Ovary (tissue), 7 donors: ENCODE measurements at regions not wholly inside any gene's neighbourhood (a gene's known extent, or its start where the extent isn't known, plus 50 kb on each side); places are given as distances from the start of the nearest gene placed in this dataset.
"Not testable (repeated sequence)": the region's sequence is repeated elsewhere in the genome, so short reads cannot be mapped to it uniquely, and the experiment has no call there.

Source experiments
- DNase-seq, 5 donors: peaks; one replicate each; pipeline ENCODE4 v3.0.0-alpha.2; 2019 to 2020
- H3K27ac ChIP-seq, 2 donors: fragments of 200-600 bp; one replicate each; pipeline versions ENCODE4 v1.5.1 to v1.8.0; 2019 to 2022
- H3K27me3 ChIP-seq: fragments of 200-600 bp; one replicate; pipeline ENCODE4 v1.8.0; 2022
- H3K36me3 ChIP-seq: fragments of 200-600 bp; sonication (generic); one replicate; pipeline ENCODE4 v1.5.1; 2019
- H3K4me1 ChIP-seq: one replicate; pipeline ENCODE4 v1.8.1; 2013; ENCODE audit warnings: mild to moderate bottlenecking, moderate library complexity; ENCODE audit not compliant: insufficient read depth
- H3K4me3 ChIP-seq: fragments of 200-600 bp; sonication (generic); one replicate; pipeline ENCODE4 v1.5.1; 2017
- H3K9me3 ChIP-seq, 2 donors: fragments of 200-600 bp in 1 of 2; sonication (generic) in 1 of 2; one replicate each; pipeline versions ENCODE4 v1.5.1 to v1.8.1; 2013 to 2019; ENCODE audit warnings: mild to moderate bottlenecking in 1 of 2, moderate library complexity in 1 of 2
- CTCF ChIP-seq, 3 donors: fragments of 450-650 bp in 2 of 3; fragments of 200-600 bp in 1 of 3; IDR thresholded peaks; one replicate each; pipeline versions ENCODE4 v1.5.1 to v1.8.0; 2016 to 2022; ENCODE audit warnings: antibody characterized with exemption in 3 of 3, mild to moderate bottlenecking in 1 of 3
- EP300 ChIP-seq: sonication (generic); formaldehyde crosslinking; IDR thresholded peaks from one replicate; pipeline ENCODE4 v1.6.1; 2017; ENCODE audit warnings: antibody characterized with exemption
- POLR2A ChIP-seq: fragments of 450-650 bp; IDR thresholded peaks from one replicate; pipeline ENCODE4 v1.6.1; 2017; ENCODE audit warnings: antibody characterized with exemption, mild to moderate bottlenecking, moderate library complexity
- WGBS, 3 donors: extraction: QIAGEN DNeasy Blood & Tissue Kit in 1 of 3; methylation state at CpG; one replicate each; pipeline versions ENCODE4 v1.1.5 to v1.1.7; 2013 to 2017; 5-methylcytosine and 5-hydroxymethylcytosine counted together
- intact Hi-C, 4 donors: fragments of 100-400 bp; cut with DNase I; formaldehyde crosslinking; loops; one replicate each; pipeline versions ENCODE4 v1.11.0 to v1.15.1; 2022 to 2023
- donor health status: DM: no; HTN: no; CAD: no; lungs with moderate emphysema.
- donor health status: DM: no; HTN: no; CAD: no.
- donor health status: Bipolar disorder and iron deficiency.
- donor health status: DM: no; HTN: no; CAD: no.
- donor health status: DM: yes; HTN: yes; CAD: no.

GRCh38 chr12:74259199-74259598 lies 278.4 kb upstream of the ATXN7L3B start:
- Histone ChIP-seq H3K36me3 (no peaks in the 10 kb centered on the region), H3K9me3 (no peaks in the 10 kb centered on the region), H3K27ac (no peak overlapping the region), H3K27me3 (no peaks in the 10 kb centered on the region), H3K4me1 (no peaks in the 10 kb centered on the region), H3K4me3 (no peak overlapping the region)
- TF ChIP-seq CTCF (IDR thresholded peaks at IDR 0.05) (no peak), POLR2A (no peak), EP300 (no peak)
- WGBS, 3 donors: 16 to 50% (median 35%) methylated on average over 1 of the region's 1 CpG
- no peak for DNase-seq
- intact Hi-C loops: no loop called here

GRCh38 chr12:74264692-74265091 lies 272.9 kb upstream of the ATXN7L3B start:
- Histone ChIP-seq H3K4me1 (no peaks in the 10 kb centered on the region), H3K36me3 (no peaks in the 10 kb centered on the region), H3K27ac (no peak overlapping the region), H3K4me3 (no peak overlapping the region), H3K9me3 (no peaks in the 10 kb centered on the region), H3K27me3 (no peaks in the 10 kb centered on the region)
- intact Hi-C loops: no loop called here
- 95 to 98% (median 95%) methylated on average over 15 of the region's 15 CpGs for WGBS, 3 donors
- no peak for DNase-seq
- TF ChIP-seq CTCF (IDR thresholded peaks at IDR 0.05) (no peak), EP300 (no peak), POLR2A (no peak)

GRCh38 chr12:74269355-74269754 lies 268.3 kb upstream of the ATXN7L3B start:
- DNase-seq, intact Hi-C loops, H3K27me3 ChIP-seq, H3K4me1 ChIP-seq, H3K4me3 ChIP-seq, H3K27ac ChIP-seq, H3K9me3 ChIP-seq, H3K36me3 ChIP-seq: not testable (repeated sequence)
- WGBS, 3 donors: 88 to 92% (median 89%) methylated on average over 8 of the region's 8 CpGs

GRCh38 chr12:74280156-74280655 lies 257.4 kb upstream of the ATXN7L3B start:
- no peak for DNase-seq
- H3K9me3 ChIP-seq: no peaks in the 10 kb centered on the region
- intact Hi-C loops: no loop called here
- no peaks in the 10 kb centered on the region for H3K36me3 ChIP-seq
- WGBS, 3 donors: 95 to 96% (median 96%) methylated on average over 5 of the region's 5 CpGs
- H3K27me3 ChIP-seq: no peaks in the 10 kb centered on the region
- TF ChIP-seq EP300: no peak
- TF ChIP-seq POLR2A: no peak
- no peak for TF ChIP-seq CTCF (IDR thresholded peaks at IDR 0.05)
- H3K4me3 ChIP-seq: no peak overlapping the region
- no peak overlapping the region for H3K27ac ChIP-seq
- no peaks in the 10 kb centered on the region for H3K4me1 ChIP-seq

GRCh38 chr12:74281401-74282180 lies 256.0 kb upstream of the ATXN7L3B start:
- H3K4me3 ChIP-seq, H3K9me3 ChIP-seq, H3K27me3 ChIP-seq, H3K4me1 ChIP-seq, H3K36me3 ChIP-seq, intact Hi-C loops, H3K27ac ChIP-seq, DNase-seq: not testable (repeated sequence)
- WGBS, 3 donors: 95 to 96% (median 95%) methylated on average over 2 of the region's 2 CpGs
